ENCODE measurements at regions not wholly inside any gene's neighbourhood (a gene's known extent, or its start where the extent isn't known, plus 50 kb on each side); places are given as distances from the start of the nearest gene placed in this dataset.
"Not testable (repeated sequence)": the region's sequence is repeated elsewhere in the genome, so short reads cannot be mapped to it uniquely, and the experiment has no call there.

- TF ChIP-seq CTCF (IDR thresholded peaks at IDR 0.05 in 2 of 3, conservative IDR thresholded peaks at IDR 0.05 in 1 of 3; ENCODE audit: borderline replicate concordance in 1 of 3, insufficient read depth in 1 of 3, low read depth in 2 of 3, low read length in 2 of 3); EZH2 (IDR thresholded peaks at IDR 0.05); YY1 (IDR thresholded peaks at IDR 0.05; ENCODE audit: extremely low read depth, insufficient replicate concordance, low read depth, low read length); CEBPB (IDR thresholded peaks at IDR 0.05; ENCODE audit: low read depth); REST (IDR thresholded peaks at IDR 0.05; ENCODE audit: low read depth); ELF1 (IDR thresholded peaks at IDR 0.05; ENCODE audit: borderline replicate concordance, low read depth); TCF7L2 (IDR thresholded peaks at IDR 0.05; ENCODE audit: borderline replicate concordance, extremely low read depth, insufficient read depth, insufficient read length); ZNF274 (IDR thresholded peaks at IDR 0.05; ENCODE audit: low read depth, low read length); JUND (IDR thresholded peaks at IDR 0.05); CBX3 (IDR thresholded peaks at IDR 0.05; ENCODE audit: low read depth); EZH2phosphoT487 (IDR thresholded peaks at IDR 0.05; ENCODE audit: borderline replicate concordance); POLR2AphosphoS5 (IDR thresholded peaks at IDR 0.05; ENCODE audit: low read depth, low read length); SP1 (IDR thresholded peaks at IDR 0.05; ENCODE audit: low read depth): not testable (repeated sequence)
- TF ChIP-seq, protein P1, sequence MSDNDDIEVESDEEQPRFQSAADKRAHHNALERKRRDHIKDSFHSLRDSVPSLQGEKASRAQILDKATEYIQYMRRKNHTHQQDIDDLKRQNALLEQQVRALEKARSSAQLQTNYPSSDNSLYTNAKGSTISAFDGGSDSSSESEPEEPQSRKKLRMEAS (IDR thresholded peaks at IDR 0.05), result not testable (repeated sequence)
These were observed 172.8 kb downstream of the OR4M2 start for GRCh38 chr15:22253002-22253675.
